HG03060 (cell line): ENCODE measurements at regions not wholly inside any gene's neighbourhood (a gene's known extent, or its start where the extent isn't known, plus 50 kb on each side); places are given as distances from the start of the nearest gene placed in this dataset.

ENCODE experiments used
- ATAC-seq: cut with Tn5 transposase; IDR thresholded peaks from one replicate; pipeline ENCODE4 v1.9.1; 2021; ENCODE audit warnings: low read depth, moderate number of reproducible peaks; ENCODE audit not compliant: unreplicated experiment

DNA sequence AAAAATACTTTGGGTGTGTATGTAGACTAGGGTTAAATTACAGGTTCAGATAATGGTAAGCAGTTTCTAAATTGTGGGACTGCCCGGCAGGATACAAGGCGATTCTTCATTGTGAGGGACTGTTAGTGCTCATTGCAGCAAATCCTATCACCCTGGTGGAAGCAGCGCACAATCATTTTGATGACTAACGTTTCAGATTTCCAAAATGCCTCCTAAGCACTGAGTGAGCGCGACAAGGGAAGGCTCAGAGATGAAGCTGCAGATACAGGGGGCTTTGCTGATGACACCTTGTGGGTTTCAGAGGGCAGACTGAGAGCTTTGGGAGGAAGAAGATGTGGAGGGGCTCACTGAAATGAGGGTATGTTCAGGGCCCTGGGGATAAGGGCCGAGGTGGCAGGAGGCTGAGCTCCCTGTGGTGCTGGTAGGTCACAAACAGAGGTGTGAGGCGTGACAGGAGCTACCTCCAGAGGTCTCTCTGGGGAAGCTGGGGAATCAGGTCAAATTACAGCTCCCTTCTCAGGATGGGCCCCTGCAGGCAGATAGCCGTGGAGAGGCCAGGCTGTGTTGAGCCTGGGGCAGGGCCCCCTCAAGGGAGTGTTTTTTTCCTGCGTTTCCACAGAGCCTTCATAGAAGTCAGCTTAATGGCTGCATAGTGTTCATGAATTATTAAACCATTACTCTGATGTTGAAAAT, 84.5 kb upstream of the FYN start:
- ATAC-seq = no peak

DNA sequence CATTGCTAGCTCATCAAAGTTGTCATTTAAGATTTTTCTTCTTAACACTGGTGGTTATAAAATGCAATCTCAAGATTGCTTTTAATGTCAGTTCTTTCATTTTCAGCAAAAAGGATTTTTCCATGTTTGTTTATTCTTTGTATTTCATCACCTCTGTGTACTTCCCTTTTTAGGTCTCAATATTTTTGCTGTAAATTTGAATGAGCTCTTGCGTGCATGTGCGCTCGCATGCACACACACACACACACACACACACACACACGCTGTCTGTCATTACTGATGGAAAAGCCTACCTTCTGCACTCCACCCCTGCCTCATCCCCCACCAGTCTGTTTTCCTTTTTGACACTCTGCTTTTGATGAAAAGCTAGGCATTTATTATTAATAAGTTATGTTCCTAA, 85.3 kb upstream of the FYN start:
- ATAC-seq = no peak

DNA sequence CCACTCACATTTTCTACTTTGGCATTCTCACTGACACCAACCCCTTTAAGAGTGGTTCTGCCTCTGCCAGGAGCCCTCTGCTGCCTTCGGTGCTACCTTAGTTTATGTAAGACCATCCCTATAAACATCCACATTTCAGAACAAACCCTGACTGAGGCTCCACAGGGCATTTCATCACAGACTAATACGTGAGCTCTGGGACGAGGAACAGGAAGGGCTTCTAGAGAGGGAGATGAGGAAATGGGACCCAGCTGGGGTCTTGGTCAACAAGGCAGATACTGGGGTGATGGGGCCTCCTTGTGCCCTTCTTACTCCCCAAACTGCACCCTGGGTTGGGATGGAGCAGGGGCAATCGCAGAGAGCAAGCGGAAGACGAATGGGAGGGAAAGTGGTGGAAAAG, 86.5 kb upstream of the FYN start:
- ATAC-seq = no peak

DNA sequence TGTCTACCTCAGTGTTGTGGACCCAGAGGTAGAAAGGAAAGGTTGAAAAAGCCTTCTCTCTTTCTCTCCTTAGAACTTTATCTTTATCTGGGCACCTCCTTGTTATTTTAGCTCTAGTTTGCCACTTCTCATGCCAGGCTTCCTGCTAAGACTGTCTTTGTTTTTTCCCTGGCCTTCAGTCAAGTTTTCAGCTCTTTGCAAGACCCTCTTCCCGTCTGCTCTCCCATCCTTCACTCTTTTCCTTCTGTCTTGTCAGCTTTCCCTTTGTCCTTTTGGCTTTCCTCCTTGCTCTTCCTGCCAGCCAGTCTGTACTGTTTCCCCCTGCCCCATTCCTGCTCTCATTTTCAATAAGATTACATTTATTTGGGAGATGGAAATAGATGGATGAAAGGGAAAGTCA, 86.8 kb upstream of the CCN6 start:
- ATAC-seq = no peak

DNA sequence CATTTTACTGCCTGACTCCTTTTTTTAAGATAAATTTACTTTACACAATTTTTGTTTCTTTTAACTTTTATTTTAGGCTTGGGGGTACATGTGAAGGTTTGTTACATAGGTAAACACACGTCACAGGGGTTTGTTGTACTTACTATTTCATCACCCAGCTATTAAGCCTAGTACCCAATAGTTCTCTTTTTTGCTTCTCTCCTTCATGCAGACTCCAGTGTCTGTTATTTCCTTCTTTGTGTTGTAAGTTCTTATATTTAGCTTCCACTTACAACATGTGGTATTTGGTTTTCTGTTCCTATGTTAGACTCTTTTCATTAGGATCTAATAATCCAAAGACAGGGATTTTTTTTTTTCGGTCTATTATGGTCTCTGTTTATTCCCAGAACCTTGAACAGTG, 83.5 kb upstream of the CCN6 start:
- ATAC-seq = no peak

DNA sequence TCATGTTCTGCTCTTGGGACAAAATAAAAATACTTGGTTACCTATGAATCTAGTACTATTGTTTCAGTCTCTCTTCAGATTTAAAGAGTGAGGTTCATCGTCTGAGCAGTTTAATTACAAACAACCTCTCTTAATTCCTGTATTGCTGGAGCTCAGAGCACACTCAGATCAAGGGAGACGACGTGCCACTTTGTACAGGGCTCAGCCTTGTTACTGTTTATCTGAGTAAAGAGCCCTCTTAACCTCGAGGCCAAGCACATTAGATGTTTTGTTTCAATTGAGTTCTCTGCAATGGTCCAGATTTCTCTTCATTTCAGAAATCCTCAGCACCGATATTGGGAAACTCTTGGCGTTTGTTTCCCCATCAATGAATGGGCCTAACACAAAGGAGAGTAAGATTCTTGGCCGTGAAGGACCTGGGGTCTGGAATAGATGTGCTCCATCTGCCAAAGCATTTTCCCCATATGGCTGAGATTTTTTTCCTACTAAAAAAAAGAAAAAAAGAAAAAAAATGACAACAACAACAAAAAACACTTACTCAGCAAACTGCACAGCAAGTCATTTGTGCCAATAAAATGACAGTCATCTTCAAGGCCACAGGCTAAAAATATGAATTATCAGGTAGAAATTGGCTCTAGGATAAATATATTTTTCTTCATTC, 82.6 kb upstream of the CCN6 start:
- no peak for ATAC-seq

DNA sequence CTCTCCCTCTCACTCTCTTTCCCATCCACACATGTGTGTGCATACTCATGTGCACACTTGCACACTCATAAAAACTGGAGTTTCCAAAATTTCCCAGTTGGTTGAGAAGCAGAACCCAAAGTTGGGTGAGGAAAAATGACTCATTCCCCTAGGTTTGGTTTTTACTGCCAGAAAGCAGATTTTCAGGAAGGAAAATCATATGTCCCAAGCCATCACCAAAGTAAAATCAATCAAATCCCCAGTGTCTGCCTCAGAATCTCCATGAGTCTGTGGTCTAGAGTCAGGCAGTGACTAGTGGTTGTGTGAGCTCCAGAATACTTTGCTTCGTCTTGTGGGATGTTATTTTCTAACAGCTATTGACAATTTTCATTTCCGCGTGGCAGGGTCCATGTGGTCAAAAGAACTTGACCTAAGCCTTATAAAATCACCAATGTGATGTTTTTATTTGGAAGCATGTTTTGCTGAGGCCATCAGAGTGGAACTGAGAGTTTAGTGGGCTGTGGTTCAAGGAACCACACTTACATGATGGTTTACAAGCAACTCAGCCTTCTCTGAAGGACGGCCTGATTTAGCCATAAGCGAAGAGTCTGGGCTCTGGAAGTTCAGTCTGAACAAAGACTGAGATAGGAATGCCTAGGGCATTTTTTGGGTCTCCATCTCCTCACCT, 81.9 kb upstream of the CCN6 start:
- no peak for ATAC-seq

DNA sequence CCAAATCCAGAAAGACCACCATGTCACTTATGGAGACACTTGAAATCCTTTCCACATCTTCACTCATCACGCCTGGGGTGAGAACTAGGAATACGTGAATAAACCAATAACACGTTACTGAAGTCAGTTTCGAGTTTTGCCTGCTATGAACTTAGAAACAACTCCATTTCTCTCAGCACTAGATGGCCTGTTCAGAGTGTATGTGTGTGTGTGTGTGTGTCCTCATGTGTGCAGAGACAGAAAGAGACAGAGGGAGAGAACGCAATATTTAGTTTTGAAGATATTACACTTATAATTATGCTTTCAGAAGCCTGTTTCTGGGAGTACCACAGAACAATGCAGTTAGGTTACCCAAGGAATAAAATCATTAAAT, 81.2 kb upstream of the CCN6 start:
- no peak for ATAC-seq

DNA sequence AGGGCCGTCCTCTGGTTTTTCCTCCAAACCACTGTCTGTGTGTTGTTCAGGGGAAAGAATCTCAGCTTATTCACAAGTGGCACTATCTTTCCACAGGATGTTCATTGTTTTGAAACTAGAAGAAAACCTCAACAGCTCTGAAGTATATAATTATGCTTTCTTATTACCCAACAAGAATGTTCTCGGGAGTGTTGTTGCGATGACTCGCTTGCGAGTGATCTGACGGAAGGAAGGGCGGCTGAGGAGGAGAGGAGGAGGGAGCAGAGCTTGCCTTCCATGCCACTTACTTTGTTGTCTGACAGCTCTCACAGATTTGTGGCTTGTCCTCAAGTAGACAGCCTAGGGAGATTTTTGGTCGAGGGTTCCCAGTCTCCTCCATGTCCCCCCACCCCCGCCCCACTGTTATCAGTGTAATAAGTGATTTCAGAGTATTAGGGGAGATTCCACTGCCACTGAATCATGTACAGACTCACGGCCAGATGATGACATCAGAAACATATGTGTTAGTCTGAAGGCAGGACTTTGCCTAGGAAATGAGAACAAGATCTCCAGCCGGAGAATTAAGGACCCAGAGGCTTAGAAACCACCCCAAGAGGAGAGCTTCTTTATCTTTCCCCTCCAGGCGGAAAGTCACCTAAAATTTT, 80.7 kb upstream of the CCN6 start:
- no peak for ATAC-seq

DNA sequence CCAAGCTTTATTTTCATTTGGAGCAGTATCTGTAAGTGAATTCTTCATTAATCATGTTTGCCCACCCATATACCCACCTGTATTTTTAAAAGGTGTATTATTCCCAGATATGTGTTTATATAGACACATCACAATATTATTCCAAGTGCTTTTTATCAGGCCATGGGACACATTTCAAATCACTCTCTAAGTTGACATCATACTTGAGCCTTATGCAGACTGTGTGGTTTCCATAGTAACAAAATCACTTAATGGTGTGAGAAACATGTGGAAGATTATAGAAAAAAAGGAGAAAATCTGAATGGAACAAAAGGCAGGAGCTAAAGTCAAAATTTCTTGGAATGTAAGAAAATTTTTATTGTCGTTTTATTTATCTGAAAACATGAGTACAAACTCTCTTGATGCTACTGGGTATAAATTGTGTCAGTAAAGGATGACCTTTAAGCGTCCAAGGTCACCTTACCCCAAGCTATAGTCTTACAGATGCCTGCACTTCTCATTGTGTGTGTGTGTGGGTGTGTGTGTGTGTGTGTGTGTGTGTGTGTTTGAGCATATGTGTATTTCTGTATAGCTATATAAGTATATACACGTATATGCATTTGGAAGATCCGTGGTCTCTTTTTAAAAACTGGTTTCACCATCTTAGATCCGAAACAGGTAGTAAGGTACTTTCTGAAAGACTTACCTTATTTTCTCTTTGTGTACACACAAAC, 79.8 kb upstream of the CCN6 start:
- ATAC-seq = no peak

DNA sequence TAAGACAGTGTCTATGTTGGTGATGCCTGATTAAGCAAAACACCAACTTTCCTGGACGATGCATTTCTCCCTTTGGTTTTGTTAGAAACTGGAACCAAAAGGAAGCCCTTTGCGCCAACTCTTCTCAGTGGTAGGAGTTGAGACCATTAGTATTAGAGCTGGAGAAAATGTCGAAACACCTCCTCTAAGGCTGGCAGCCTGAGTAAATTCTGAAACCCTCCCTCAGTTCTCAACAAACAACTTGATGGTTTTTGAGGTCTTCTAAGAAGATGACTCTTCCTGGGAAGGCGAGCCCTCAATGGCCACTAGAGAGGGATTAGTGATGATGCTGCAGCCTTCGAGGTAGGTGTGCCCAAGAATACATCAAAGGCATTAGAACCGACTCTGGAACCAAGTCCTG, 78.4 kb upstream of the CCN6 start:
- ATAC-seq = no peak

DNA sequence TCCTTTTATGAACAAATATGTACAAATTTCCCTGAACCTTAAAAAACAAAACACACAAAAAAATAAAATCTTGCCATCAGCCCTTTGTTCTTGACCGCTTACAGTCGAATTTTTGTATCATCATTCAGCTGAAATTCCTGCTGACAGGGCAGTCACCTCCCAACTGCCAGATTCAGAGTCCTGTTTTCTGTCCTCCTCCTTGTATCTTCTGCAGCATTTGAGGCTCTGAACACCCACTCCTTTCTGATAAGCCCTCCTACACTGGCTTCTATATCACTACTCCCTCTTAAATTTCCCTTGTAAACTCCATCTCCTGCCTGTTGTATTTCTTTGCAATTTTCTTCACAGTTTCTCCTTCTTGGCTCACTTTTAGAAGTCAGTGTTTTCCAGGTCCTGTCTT, 77.8 kb upstream of the CCN6 start:
- ATAC-seq = no peak

DNA sequence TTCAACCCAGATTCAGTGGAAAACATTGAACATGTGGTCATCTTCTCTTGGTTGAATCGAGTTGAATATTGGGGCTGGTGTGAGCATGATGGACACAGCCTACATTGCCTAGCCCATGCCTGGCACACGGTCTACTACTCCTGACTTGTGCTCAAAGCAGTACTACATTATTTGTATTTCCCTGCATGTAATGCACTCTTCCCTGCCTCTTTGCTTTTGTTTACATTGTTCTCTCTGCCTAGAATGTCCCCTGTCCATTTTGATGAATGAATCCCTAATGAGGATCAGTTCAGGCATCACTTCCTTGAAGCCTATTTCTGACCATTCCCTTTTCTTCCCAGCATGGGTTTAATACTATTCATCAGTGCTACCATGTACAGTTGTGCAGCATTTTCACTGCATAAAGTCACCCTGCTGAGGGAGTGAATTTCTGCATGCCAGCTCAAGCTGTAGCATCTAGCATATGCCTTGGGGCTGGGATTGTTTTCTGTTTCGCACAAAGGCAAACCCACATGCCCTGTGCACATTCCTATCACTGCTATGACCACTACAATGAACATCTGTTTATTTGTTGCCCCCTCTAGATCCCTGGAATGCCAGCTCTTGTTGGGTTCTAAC, 75.3 kb upstream of the CCN6 start:
- no peak for ATAC-seq

DNA sequence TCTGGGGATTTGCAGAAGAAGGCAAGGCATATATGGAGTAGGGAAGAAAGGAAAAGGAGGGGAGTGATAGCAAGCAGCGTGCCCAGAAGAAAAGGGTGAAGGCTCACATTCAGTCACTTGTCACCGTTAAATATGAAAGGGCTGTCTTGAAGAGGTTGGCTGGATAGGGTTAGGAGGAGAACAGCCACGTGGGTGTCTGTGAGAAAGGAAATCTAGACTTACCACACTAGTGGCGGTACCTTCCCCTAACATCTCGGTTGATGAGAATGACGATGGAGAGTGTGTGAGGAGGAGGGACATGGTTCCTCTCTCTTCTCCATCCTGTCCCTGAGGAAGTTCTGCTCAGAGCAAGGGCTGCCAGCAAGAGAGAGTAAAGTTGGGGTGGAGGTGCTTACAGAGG, 74.3 kb upstream of the CCN6 start:
- ATAC-seq = no peak

DNA sequence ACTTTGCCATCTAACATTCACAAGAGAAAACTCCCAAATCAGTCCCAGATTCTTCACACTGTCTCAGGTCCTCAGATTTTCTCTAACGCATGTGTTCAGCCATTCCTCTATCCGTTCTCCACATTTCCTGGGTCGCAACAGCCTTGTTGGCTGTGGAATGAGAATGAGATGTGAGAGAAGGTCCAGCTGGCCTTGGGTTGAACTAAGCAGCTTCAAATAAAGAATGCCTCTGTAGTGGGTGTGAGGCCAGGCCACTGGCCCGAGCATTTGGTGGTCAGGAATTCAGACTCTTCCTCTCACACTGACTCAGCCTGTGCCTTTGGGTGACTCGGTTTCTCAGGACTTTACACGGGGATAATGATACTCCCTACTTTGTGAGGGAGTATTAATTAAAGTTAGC, 73.8 kb upstream of the CCN6 start:
- no peak for ATAC-seq

DNA sequence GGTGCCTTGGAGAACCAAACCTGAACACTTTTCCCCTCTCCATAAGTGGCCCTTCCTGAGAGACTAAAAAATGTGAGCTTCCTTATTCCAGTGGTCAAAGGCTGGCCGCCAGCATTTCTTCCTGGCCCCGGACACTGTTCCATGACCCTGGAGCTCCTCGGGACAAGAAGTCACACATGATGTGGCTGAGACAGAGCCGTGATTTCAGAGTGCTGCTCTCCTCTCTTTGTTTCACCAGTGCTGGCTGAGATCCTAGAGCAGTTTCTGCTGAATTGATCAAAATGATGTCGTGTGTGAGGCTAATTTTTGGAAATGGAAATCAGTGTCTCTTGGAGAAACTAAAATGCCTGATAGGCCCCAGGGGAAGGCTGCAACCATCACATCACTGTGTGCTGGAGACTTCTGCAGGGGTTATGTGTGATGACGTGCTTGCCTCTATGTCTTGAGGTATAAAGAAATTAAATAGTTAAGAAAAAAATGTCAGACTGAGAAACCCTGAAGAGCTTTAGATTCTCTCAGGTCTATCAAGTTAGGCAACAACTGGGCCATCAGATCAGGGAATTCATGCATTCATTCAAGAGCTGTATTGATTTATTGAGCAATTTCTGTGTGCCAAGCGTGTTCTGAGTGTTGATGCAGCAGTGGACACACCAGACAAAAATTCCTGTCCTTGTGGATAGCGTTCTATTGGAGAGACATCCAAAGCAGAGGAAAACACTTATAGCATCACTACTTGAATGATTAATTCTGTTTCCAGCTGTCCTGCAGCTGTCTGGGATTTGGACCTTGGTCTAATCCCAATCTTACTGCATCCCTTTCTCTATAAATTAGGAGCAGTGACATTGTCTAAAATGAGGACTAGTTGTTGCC, 72.7 kb upstream of the CCN6 start:
- no peak for ATAC-seq

DNA sequence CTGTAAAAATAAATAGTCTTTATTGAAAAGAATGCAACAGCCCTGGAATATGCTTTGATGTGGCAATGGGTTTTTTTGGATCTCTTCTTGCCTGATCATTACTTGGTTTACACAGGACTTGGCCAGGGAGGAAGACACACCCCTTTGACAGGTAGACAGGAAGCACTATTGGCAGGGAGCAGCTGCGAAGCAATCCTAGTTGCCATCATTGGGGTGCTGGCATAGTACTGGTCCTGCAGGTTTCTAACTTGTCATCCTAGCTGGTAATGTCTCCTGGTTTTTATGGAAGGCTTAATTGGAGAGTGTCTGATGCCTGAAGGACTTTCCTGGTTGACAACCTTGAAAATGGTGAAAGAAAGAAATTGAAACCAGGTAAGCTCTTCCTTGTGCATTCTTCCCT, 71.2 kb upstream of the CCN6 start:
- ATAC-seq = no peak

DNA sequence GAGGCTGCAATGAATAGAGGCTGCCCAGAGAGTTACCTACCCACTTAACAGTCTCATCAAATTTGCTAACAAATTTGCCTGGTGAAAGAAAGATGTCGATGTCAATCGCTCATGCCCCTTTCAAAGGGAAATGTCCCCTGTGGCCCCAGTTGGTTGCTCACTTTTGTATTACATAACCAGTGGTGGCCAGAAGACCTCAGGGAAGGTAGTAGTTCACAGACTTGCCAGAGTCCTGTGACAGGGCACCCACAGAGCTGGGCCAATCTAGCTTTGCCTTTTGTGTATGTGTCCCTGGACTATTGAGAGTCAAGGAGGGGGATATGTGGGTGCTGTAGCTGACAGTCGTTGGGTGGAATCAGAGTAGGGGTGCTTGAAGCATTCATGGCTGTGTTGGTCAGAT, 70.7 kb upstream of the CCN6 start:
- ATAC-seq = no peak

DNA sequence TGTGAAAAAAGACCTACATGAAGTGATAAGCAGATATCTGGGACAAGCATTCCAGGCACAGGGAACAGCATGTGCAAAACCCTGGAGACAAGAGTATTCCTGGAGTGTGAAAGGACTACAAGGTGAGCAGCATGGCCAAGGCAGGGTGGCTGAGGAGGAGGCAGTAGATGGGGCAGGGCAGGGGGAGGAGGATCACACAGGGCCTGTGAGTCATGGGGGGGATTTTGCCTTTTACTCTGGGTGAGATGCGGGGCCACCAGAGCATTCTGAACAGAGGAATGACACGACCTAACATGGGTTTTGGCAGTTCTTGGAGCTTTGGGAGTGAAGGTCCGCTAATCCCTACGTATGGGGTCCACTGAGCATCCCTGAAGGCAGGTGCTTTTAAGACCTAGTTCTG, 69.8 kb upstream of the CCN6 start:
- ATAC-seq = no peak
